DND-41 (cell line): ENCODE measurements at regions not wholly inside any gene's neighbourhood (a gene's known extent, or its start where the extent isn't known, plus 50 kb on each side); places are given as distances from the start of the nearest gene placed in this dataset.
"Not testable (repeated sequence)": the region's sequence is repeated elsewhere in the genome, so short reads cannot be mapped to it uniquely, and the experiment has no call there.

Source experiments
- CTCF ChIP-seq: IDR thresholded peaks from 2 replicates; pipeline ENCODE4 v1.5.1; 2012; ENCODE audit warnings: borderline replicate concordance, low read length, moderate library complexity, mild to moderate bottlenecking; ENCODE audit not compliant: poor library complexity, severe bottlenecking; ENCODE audit errors: extremely low read depth
- EZH2 ChIP-seq: IDR thresholded peaks from 3 replicates; pipeline ENCODE4 v1.6.1; 2012; ENCODE audit warnings: borderline replicate concordance, low read depth, mild to moderate bottlenecking, moderate library complexity, low read length, inconsistent platforms; ENCODE audit not compliant: severe bottlenecking

GRCh38 chr3:31115531-31115930, 221.1 kb upstream of the GADL1 start:
- not testable (repeated sequence) for TF ChIP-seq CTCF, EZH2
